ENCODE measurements at regions not wholly inside any gene's neighbourhood (a gene's known extent, or its start where the extent isn't known, plus 50 kb on each side); places are given as distances from the start of the nearest gene placed in this dataset.
A peak's percentile ranks its signal among the peaks of the same experiment; 100 is the strongest.

DNA sequence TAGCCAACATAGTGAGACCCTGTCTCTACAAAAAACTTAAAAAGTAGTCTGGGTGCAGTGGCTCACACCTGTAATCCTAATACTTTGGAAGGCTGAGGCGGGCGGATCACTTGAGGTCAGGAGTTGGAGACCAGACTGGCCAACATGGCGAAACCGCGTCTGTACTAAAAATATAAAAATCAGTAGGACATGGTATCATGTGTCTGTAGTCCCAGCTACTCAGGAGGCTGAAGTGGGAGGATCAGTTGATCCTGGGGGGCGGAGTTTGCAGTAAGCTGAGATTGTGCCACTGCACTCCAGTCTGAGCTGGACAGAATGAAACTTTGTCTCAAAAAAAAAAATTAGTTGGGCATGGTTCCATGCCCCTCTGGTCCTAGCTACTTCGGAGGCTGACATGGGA lies 57.9 kb upstream of the MIER3 start:
- Histone ChIP-seq H3K9ac (ENCODE audit: insufficient read depth, low read length, poor library complexity, severe bottlenecking) (no peak overlapping the region), H3K4me2 (replicated peaks; ENCODE audit: extremely low read depth, low read length, poor library complexity, severe bottlenecking) (no peak overlapping the region), H3K27ac (ENCODE audit: low read depth in 1 of 2, low read length in 2 of 2) (no peak overlapping the region), H3K27me3 (ENCODE audit: control insufficient read depth in 2 of 2, insufficient read depth in 2 of 2, low read length in 2 of 2) (no peaks in the 10 kb centered on the region), H3K79me2 (ENCODE audit: insufficient read depth, low read length) (no peaks in the 10 kb centered on the region), H3K9me3 (replicated peaks in 1 of 2; ENCODE audit: control insufficient read depth in 1 of 2, insufficient read depth in 1 of 2, low read length in 2 of 2) (no peaks in the 10 kb centered on the region), H3K4me1 (ENCODE audit: control insufficient read depth in 1 of 2, insufficient read depth in 2 of 2, low read length in 2 of 2) (no peaks in the 10 kb centered on the region), H3K4me3 (replicated peaks in 1 of 3; ENCODE audit: low read depth in 2 of 3, low read length in 3 of 3) (no peak overlapping the region), H3K36me3 (replicated peaks in 1 of 2; ENCODE audit: control insufficient read depth in 1 of 2, insufficient read depth in 2 of 2, low read length in 2 of 2) (no peaks in the 10 kb centered on the region), H4K20me1 (ENCODE audit: insufficient read depth, low read length) (no peaks in the 10 kb centered on the region), H2AFZ (ENCODE audit: insufficient read depth, low read depth, low read length, poor library complexity, severe bottlenecking) (no peak overlapping the region)
- Mint-ChIP-seq H3K27me3 (ENCODE audit: low read depth in 3 of 3) (peaks cover 0 to 1% (median 0%) of the 10 kb centered on the region in 3 donors), H3K27ac (no peak overlapping the region), H3K36me3 (no peaks in the 10 kb centered on the region), H3K4me1 (peaks cover 12% of the 10 kb centered on the region), H3K9me3 (peaks cover 0 to 6% (median 0%) of the 10 kb centered on the region in 7 donors), H3K4me3 (no peak overlapping the region)
- intact Hi-C loops (cut with micrococcal nuclease), result no loop called here
- TF ChIP-seq, protein P1, sequence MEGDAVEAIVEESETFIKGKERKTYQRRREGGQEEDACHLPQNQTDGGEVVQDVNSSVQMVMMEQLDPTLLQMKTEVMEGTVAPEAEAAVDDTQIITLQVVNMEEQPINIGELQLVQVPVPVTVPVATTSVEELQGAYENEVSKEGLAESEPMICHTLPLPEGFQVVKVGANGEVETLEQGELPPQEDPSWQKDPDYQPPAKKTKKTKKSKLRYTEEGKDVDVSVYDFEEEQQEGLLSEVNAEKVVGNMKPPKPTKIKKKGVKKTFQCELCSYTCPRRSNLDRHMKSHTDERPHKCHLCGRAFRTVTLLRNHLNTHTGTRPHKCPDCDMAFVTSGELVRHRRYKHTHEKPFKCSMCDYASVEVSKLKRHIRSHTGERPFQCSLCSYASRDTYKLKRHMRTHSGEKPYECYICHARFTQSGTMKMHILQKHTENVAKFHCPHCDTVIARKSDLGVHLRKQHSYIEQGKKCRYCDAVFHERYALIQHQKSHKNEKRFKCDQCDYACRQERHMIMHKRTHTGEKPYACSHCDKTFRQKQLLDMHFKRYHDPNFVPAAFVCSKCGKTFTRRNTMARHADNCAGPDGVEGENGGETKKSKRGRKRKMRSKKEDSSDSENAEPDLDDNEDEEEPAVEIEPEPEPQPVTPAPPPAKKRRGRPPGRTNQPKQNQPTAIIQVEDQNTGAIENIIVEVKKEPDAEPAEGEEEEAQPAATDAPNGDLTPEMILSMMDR (IDR thresholded peaks at IDR 0.05), result no peak
- 100% methylated on average over 3 of the region's 7 CpGs for WGBS (ENCODE audit: insufficient coverage)
- no peak for DNase-seq

DNA sequence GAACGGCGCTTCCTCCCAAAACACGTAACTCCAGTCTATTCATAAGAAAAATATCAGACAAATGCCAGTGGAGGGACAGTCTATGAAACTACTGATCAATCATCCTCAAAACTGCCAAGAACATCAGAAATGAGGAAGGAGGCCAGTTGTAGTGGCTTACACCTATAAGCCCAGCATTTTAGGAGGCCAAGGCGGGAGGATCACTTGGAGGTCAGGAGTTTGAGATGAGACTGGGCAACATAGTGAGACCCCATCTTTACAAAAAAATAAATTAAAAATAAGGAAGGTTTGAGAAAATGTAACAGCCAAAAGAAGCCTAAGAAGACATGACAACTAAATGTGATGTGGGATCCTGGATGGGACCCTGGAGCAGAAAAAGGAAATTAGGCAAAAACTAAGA lies 58.9 kb upstream of the MIER3 start:
- no peak overlapping the region for H3K9ac ChIP-seq (ENCODE audit: insufficient read depth, low read length, poor library complexity, severe bottlenecking)
- no peaks in the 10 kb centered on the region for H3K79me2 ChIP-seq (ENCODE audit: insufficient read depth, low read length)
- H3K4me3 Mint-ChIP-seq, result no peak overlapping the region
- H3K4me1 Mint-ChIP-seq, result peaks cover 12% of the 10 kb centered on the region
- no peak overlapping the region for H2AFZ ChIP-seq (ENCODE audit: insufficient read depth, low read depth, low read length, poor library complexity, severe bottlenecking)
- no peak overlapping the region for H3K4me3 ChIP-seq (replicated peaks in 1 of 3; ENCODE audit: low read depth in 2 of 3, low read length in 3 of 3)
- TF ChIP-seq, protein P1 (IDR thresholded peaks at IDR 0.05), result no peak
- DNase-seq, result no peak
- H4K20me1 ChIP-seq (ENCODE audit: insufficient read depth, low read length), result no peaks in the 10 kb centered on the region
- H3K4me1 ChIP-seq (ENCODE audit: control insufficient read depth in 1 of 2, insufficient read depth in 2 of 2, low read length in 2 of 2), result no peaks in the 10 kb centered on the region
- no CpG with 5 or more reads among the region's 4 CpGs for WGBS (ENCODE audit: insufficient coverage)
- H3K27ac Mint-ChIP-seq, result peak overlapping the region in 1 of 7 donors; percentile 26
- intact Hi-C loops (cut with micrococcal nuclease), result no loop called here
- H3K4me2 ChIP-seq (replicated peaks; ENCODE audit: extremely low read depth, low read length, poor library complexity, severe bottlenecking), result no peak overlapping the region
- no peaks in the 10 kb centered on the region for H3K36me3 Mint-ChIP-seq
- H3K27ac ChIP-seq (ENCODE audit: low read depth in 1 of 2, low read length in 2 of 2), result no peak overlapping the region
- H3K36me3 ChIP-seq (replicated peaks in 1 of 2; ENCODE audit: control insufficient read depth in 1 of 2, insufficient read depth in 2 of 2, low read length in 2 of 2), result no peaks in the 10 kb centered on the region
- peaks cover 0 to 1% (median 0%) of the 10 kb centered on the region in 3 donors for H3K27me3 Mint-ChIP-seq (ENCODE audit: low read depth in 3 of 3)
- H3K9me3 ChIP-seq (replicated peaks in 1 of 2; ENCODE audit: control insufficient read depth in 1 of 2, insufficient read depth in 1 of 2, low read length in 2 of 2), result no peaks in the 10 kb centered on the region
- peaks cover 0 to 6% (median 0%) of the 10 kb centered on the region in 7 donors for H3K9me3 Mint-ChIP-seq
- H3K27me3 ChIP-seq (ENCODE audit: control insufficient read depth in 2 of 2, insufficient read depth in 2 of 2, low read length in 2 of 2), result no peaks in the 10 kb centered on the region

All from CD14-positive monocyte (primary cell).